HL-60 (cell line): ENCODE measurements at regions not wholly inside any gene's neighbourhood (a gene's known extent, or its start where the extent isn't known, plus 50 kb on each side); places are given as distances from the start of the nearest gene placed in this dataset.

ENCODE experiments used
- DNase-seq, 2 experiments: peaks; one replicate each; pipeline ENCODE4 v3.0.0-alpha.2; 2010 to 2020; ENCODE audit warnings: low read depth in 1 of 2, low spot score in 1 of 2
- H3K27ac ChIP-seq: fragments of 250-450 bp; sonication (Bioruptor Pico); replicated peaks from 2 replicates; pipeline ENCODE4 v1.5.1; 2020; ENCODE audit warnings: mild to moderate bottlenecking, moderate library complexity
- H3K27me3 ChIP-seq: fragments of 250-450 bp; sonication (Bioruptor Pico); 2 replicates; pipeline ENCODE4 v1.5.1; 2021; ENCODE audit warnings: mild to moderate bottlenecking, moderate library complexity; ENCODE audit not compliant: insufficient read depth, poor library complexity, severe bottlenecking
- H3K4me3 ChIP-seq: replicated peaks from 2 replicates; pipeline ENCODE4 v1.5.1; 2011; ENCODE audit warnings: mild to moderate bottlenecking, control low read depth, low read length; ENCODE audit not compliant: insufficient read depth
- GABPA ChIP-seq: IDR thresholded peaks from 2 replicates; pipeline ENCODE4 v1.6.1; 2012; ENCODE audit warnings: low read depth
- POLR2AphosphoS5 ChIP-seq: IDR thresholded peaks from 2 replicates; pipeline ENCODE4 v1.6.1; 2012; ENCODE audit warnings: low read depth
- SPI1 ChIP-seq: IDR thresholded peaks from 2 replicates; pipeline ENCODE4 v1.6.1; 2012; ENCODE audit warnings: low read depth, mild to moderate bottlenecking, borderline replicate concordance
- TF ChIP-seq, protein P1 (sequence below): IDR thresholded peaks from 2 replicates; pipeline ENCODE4 v1.6.1; 2012; ENCODE audit warnings: low read depth; ENCODE audit not compliant: insufficient replicate concordance
- TF ChIP-seq, protein P2 (sequence below): IDR thresholded peaks from one replicate; pipeline ENCODE4 v1.5.1; 2011; ENCODE audit warnings: low read length, control low read depth, inconsistent platforms; ENCODE audit not compliant: insufficient read depth

DNA sequence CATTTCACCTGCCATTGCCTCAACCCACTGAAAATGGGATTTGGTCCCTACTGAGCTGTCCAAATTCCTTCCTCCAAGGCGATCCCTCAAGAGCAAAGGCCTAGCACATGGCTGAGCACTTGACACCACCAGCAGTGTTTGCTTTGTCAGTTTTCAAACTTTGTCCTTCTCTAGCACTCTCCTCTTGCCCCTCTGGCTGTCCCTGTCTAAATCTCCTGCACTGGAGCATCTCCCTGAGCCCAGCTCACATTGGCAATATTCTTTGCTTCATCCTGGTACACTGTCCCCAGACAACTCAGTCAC lies 66.6 kb upstream of the FTH1 start:
- DNase-seq: no peak
- no peak overlapping the region for H3K27ac ChIP-seq
- H3K27me3 ChIP-seq: no peaks in the 10 kb centered on the region
- TF ChIP-seq GABPA: no peak
- TF ChIP-seq, protein P1, sequence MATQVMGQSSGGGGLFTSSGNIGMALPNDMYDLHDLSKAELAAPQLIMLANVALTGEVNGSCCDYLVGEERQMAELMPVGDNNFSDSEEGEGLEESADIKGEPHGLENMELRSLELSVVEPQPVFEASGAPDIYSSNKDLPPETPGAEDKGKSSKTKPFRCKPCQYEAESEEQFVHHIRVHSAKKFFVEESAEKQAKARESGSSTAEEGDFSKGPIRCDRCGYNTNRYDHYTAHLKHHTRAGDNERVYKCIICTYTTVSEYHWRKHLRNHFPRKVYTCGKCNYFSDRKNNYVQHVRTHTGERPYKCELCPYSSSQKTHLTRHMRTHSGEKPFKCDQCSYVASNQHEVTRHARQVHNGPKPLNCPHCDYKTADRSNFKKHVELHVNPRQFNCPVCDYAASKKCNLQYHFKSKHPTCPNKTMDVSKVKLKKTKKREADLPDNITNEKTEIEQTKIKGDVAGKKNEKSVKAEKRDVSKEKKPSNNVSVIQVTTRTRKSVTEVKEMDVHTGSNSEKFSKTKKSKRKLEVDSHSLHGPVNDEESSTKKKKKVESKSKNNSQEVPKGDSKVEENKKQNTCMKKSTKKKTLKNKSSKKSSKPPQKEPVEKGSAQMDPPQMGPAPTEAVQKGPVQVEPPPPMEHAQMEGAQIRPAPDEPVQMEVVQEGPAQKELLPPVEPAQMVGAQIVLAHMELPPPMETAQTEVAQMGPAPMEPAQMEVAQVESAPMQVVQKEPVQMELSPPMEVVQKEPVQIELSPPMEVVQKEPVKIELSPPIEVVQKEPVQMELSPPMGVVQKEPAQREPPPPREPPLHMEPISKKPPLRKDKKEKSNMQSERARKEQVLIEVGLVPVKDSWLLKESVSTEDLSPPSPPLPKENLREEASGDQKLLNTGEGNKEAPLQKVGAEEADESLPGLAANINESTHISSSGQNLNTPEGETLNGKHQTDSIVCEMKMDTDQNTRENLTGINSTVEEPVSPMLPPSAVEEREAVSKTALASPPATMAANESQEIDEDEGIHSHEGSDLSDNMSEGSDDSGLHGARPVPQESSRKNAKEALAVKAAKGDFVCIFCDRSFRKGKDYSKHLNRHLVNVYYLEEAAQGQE: no peak
- no peak for TF ChIP-seq POLR2AphosphoS5
- TF ChIP-seq SPI1: no peak
- no peak overlapping the region for H3K4me3 ChIP-seq

DNA sequence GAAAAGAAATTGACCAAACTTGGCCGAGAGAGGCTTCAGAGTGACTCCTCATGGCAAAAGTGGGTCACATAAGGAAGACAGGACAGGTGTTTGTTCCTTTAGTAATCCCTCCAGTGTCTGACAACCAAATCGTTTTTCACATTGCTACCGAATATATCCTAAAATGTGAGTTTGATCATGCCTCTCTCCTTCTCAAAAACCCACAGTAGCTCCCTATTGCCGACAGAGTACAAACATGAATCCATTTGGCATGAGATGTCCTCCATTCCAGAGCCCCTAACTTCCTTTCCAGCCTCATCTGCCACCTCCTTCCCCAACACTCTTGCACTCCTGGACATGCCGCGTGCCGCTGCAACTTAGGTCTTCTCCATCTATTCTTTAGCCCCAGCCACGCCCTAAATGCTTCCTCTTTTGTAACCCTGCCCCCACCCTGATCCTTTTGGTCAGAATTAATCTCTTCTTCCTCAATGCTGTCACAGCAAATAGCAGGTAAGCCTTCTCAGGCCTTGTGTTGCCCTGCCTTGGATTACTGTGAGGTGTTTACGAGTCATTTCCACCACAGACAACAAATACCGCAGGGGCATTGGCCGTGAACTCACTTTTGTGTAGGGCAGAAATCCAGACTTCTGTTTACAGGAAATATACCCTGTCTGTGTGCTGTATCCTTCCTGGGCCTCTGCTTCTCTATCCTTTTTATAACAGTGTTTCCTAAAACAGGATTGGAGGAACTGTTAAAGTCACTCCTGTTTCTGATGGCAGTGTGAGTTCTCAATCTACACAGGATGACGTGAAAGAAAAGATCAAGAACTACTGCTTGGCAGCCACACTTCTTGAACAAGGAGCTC lies 66.0 kb upstream of the FTH1 start:
- Histone ChIP-seq H3K27me3 (no peaks in the 10 kb centered on the region), H3K4me3 (no peak overlapping the region), H3K27ac (no peak overlapping the region)
- DNase-seq: peak in 1 of 2 experiments; percentile 45
- no peak for TF ChIP-seq GABPA
- no peak for TF ChIP-seq POLR2AphosphoS5
- no peak for TF ChIP-seq SPI1
- TF ChIP-seq, protein P2, sequence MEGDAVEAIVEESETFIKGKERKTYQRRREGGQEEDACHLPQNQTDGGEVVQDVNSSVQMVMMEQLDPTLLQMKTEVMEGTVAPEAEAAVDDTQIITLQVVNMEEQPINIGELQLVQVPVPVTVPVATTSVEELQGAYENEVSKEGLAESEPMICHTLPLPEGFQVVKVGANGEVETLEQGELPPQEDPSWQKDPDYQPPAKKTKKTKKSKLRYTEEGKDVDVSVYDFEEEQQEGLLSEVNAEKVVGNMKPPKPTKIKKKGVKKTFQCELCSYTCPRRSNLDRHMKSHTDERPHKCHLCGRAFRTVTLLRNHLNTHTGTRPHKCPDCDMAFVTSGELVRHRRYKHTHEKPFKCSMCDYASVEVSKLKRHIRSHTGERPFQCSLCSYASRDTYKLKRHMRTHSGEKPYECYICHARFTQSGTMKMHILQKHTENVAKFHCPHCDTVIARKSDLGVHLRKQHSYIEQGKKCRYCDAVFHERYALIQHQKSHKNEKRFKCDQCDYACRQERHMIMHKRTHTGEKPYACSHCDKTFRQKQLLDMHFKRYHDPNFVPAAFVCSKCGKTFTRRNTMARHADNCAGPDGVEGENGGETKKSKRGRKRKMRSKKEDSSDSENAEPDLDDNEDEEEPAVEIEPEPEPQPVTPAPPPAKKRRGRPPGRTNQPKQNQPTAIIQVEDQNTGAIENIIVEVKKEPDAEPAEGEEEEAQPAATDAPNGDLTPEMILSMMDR: no peak
- TF ChIP-seq, protein P1: no peak

DNA sequence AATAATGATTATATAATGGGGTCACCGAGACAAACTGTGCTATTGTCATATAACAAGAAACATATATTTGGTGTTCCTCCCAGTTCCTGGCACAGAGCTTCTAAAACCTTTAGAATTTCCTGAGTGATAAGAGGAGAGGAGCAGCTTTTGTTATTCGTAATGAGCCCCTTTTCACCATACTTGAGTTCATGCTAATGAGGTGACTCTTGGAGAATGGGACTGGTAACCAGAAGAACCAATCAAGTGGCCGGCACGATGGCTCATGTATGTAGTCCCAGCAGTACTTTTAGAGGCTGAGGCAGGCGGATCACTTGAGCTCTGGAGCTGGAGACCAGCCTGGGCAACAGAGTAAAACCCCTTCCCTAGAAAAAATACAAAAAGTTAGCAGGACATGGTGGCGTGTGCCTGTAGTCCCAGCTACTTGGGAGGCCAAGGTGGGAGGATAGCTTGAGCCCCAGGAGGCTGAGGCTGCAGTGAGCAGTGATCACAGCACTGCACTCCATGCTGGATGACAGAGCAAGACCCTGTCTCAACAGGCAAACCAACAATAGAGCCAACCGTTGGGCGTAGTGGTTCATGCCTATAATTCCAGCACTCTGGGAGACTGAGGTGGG lies 62.7 kb upstream of the FTH1 start:
- no peaks in the 10 kb centered on the region for H3K27me3 ChIP-seq
- DNase-seq: no peak
- TF ChIP-seq GABPA: no peak
- no peak for TF ChIP-seq SPI1
- TF ChIP-seq, protein P2: no peak
- no peak for TF ChIP-seq POLR2AphosphoS5
- TF ChIP-seq, protein P1: no peak
- H3K27ac ChIP-seq: no peak overlapping the region
- no peak overlapping the region for H3K4me3 ChIP-seq
